Loucy (cell line): ENCODE measurements at regions not wholly inside any gene's neighbourhood (a gene's known extent, or its start where the extent isn't known, plus 50 kb on each side); places are given as distances from the start of the nearest gene placed in this dataset.

Experiments used
- EZH2phosphoT487 ChIP-seq: fragments of 200-600 bp; IDR thresholded peaks from 2 replicates; pipeline ENCODE4 v1.6.1; 2018; ENCODE audit warnings: antibody characterized with exemption, mild to moderate bottlenecking, moderate library complexity, borderline replicate concordance
- TF ChIP-seq, protein P1 (sequence below): fragments of 200-600 bp; sonication (generic); conservative IDR thresholded peaks from 2 replicates; pipeline ENCODE4 v1.5.1; 2014; ENCODE audit warnings: mild to moderate bottlenecking, antibody characterized with exemption, low read length

DNA sequence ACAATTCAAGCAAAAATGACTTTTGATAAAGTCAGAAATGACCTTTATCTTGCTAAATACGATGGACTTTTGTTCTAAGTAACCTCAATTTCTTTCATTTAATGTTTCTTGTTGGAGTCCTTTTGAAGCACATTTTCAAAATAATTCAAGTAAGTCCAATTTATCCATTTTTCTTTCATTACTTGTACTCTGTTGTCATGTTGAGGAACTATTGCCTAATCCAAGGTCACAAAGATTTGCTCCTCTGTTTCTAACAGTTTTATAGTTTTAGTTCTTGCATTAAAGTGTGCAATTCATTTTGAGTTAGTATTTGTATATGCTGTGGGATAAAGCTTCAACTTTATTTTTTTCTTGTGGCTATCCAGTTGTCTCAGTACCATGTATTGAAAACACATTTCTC is 66.7 kb downstream of the CCER1 start:
- no peak for TF ChIP-seq EZH2phosphoT487
- TF ChIP-seq, protein P1, sequence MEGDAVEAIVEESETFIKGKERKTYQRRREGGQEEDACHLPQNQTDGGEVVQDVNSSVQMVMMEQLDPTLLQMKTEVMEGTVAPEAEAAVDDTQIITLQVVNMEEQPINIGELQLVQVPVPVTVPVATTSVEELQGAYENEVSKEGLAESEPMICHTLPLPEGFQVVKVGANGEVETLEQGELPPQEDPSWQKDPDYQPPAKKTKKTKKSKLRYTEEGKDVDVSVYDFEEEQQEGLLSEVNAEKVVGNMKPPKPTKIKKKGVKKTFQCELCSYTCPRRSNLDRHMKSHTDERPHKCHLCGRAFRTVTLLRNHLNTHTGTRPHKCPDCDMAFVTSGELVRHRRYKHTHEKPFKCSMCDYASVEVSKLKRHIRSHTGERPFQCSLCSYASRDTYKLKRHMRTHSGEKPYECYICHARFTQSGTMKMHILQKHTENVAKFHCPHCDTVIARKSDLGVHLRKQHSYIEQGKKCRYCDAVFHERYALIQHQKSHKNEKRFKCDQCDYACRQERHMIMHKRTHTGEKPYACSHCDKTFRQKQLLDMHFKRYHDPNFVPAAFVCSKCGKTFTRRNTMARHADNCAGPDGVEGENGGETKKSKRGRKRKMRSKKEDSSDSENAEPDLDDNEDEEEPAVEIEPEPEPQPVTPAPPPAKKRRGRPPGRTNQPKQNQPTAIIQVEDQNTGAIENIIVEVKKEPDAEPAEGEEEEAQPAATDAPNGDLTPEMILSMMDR = no peak
